DMS53 (cell line): ENCODE measurements at regions not wholly inside any gene's neighbourhood (a gene's known extent, or its start where the extent isn't known, plus 50 kb on each side); places are given as distances from the start of the nearest gene placed in this dataset.

Experiments used
- DNase-seq: peaks from one replicate; lab custom pipeline; 2025; lab: John Stamatoyannopoulos, UW

DNA sequence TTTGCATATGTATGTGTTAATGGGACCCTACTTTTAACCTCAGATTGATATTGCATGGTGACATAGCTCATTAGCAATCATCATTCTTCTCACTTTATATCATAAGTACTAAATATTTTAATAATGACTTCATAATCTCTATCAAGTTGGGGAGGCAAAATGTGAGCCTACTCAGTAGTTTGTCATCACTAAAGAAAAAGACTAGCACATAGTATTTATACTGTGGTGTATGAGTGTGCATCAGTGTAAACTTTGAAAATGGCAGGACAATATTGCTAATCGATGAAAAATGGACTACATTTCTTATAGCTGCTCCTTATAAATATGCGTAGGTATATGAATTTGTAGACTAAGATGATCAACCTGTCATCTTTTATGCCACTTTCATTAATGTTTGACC, 624.5 kb upstream of the ROBO2 start:
- no peak for DNase-seq

DNA sequence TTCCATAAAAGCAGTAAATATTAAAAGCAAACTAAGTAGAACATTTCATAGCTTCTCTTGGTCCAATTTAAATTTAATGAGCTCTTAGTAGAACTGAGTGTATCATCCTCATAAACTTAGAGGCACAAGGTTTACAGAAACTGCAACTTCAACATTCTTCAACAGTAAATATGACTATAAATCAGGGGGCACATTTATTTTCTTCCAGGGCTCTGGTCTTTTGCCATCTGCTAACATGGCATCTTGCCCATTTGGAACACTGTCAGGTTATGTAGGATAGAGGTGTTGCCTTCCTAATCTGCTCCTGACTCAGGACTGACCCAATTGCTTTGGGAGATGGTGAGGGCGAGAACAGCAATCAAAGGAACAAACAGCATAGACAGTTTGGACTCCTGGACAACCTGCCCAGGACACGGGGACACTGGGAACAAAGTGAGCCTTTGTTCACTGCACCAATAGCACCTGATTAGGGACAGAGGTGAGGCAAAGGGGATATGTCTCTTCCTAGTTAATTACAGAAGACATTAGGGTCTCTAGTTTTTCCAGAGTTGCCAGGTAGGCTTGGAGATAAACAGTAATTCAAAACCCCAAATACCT, 610.2 kb upstream of the ROBO2 start:
- DNase-seq, result no peak

DNA sequence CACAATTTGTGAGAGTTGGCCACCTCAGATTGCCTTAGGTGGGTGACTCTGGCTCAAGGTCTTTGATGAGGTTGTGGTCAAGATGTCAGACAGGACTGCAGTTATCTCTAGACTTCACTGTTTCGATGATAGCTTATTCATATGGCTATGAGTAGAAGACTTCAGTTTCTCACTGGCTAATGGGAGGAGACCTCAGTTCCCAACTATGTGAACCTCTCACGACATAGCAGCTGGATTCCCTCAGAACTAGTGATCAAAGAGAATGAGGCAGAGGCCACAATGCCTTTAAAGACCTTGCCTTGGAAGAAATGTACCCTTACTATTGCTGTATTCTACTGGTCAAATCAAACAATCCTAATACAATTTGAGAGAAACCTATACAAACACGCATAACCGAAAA, 607.5 kb upstream of the ROBO2 start:
- DNase-seq, result no peak

DNA sequence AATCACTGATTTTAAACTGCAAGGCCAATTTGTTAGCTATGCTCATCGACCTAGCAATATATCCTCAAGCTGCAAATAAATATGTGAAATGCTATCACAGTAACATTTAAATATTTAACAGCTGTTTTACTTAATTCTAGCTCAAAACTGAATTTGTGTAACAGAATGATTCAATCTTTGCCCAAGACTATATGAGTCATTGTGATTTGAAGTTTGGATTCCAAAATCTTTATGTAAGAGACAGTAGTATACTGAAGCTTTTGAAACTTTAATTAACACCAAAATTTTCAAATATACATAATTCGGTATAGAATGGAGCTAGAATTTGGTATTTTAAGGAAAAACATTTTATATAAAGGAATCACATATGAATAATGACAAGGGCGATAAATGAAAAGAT, 603.0 kb upstream of the ROBO2 start:
- DNase-seq, result no peak

DNA sequence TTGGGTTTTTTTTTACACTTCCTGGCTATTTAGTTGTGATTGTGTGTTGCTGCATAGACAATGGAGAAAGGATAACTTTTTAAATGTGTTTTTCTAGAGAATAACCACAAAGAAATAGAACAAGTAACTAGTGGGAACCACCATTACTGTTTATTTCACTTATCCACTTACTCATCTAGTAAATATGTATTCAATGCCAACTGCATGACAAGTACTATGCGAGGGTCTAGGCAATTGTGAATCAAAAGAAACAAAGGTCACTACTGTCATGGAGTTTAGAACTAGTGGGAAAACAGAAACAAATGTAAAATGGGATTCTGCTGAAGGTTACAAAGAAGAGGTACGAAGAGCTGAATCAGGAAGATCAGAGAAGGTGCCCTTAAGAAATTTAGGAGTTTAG, 600.9 kb upstream of the ROBO2 start:
- DNase-seq, result peak; percentile 0

DNA sequence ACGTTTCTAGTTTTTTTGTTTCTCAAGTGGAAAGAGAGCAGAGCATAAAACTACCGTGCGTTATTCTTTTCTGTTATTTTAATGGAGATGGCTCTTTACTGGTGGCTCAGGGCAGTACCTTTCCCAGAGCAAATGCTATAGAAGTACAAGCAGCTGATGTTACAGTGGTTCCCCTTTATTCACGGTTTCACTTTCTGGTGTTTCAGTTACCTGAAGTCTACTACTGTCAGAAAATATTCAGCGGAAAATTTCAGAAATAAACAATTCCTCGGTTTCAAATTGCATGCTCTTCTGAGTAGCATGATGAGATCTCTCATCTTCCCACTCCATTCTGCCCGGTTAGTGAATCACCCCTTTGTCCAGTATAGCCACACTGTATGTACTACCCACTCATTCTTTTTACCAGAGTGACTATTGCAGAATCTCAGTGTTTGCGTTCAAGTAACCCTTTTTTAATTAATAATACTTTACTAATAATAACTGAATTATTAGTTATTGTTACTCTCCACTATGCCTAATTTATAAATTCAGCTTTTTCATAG, 597.5 kb upstream of the ROBO2 start:
- no peak for DNase-seq

DNA sequence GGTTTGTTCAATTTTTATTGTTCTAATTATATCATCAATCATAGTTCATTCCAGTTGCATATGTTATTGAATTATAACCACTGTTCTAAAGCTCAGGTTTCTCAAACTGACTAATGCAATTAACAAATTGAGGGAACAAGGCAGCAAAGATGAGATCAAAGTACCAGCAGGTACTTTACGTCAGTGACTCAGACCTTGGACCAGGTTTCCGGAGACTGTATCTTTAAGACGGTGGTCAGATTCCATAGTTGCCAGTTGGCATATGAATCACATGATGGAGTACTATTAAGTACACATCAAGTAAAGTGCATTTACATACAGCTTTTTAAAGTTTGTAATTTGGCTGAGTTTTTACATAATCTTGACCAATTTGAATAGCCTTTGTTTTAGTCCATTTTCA, 583.6 kb upstream of the ROBO2 start:
- DNase-seq, result no peak

DNA sequence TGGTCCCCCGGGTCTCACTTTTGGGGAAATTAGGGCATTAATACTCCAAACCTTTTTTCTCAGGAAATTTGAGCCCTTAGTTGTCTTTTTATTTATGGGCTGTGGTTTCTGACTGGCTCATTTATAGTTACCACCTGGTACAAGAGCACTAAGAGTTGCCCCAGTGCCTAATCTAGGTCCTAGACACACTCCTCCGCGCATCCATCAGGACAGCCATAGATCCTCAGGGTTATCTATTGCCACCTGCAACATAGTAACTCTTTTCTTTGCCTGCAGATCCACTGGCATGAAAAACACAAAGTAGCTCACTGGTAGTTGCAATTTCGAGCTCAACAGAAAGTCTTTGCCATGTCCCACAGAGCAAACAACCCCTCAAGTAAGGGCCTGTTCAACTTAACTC, 576.4 kb upstream of the ROBO2 start:
- no peak for DNase-seq

DNA sequence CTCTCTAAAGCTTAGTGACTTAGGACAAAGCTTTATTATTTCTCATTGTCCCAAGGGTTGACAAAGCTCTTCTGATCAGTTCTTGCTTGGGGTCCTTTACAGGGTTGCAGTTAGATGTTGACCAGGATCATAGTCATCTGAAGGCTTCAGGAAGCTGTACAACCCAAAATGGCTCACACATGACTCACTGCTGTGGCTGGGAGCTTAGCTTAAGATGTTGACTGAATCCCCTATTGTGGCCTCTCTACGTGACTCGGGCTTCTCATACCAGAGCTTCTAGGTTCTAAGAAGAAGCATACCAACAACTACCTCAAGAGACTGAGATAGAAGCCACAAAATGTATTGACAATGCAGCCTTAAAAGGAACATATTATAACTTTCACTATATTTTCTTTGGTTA, 569.6 kb upstream of the ROBO2 start:
- peak; percentile 18 for DNase-seq

DNA sequence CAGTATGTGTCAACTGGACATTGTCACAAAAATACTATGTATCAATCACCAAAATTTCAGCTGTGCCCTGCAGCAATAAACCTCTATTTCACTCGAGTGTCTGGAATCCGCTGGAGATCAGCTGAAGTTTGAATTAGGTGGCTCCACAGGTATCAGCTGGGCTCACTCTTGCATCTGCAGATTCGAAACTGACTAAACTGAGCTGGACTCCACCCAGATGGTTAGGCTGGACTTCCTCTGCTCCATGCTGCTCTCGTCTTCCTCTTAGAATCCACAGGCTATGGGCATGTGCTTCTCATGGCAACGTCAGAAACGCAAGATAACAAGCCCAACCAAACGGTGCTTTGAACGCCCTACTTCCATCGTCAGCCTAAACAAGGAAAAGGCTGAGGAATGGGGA, 565.3 kb upstream of the ROBO2 start:
- DNase-seq, result no peak

DNA sequence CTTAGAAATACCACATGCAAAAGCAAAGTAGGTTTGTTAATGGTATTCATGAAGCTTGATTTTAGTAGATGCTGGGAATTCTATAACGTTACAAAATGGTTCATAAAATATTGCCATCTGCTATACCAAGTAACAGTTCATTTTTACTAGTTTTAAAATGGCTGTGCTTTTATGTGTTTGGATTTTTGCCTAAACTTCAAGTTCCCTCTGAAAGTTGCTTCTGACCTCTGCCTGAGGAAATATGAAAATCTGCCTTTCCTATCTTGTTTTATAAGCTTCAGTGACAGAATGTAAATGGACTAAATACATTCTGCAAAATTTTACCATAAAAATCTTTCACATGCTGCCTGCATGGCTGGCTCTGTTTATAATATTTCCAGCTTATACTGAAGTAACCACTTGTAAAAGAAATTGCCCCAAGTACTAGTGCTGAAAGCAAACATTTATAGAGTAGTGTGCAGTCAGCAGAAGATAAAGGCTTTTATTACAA, 560.7 kb upstream of the ROBO2 start:
- DNase-seq, result no peak

DNA sequence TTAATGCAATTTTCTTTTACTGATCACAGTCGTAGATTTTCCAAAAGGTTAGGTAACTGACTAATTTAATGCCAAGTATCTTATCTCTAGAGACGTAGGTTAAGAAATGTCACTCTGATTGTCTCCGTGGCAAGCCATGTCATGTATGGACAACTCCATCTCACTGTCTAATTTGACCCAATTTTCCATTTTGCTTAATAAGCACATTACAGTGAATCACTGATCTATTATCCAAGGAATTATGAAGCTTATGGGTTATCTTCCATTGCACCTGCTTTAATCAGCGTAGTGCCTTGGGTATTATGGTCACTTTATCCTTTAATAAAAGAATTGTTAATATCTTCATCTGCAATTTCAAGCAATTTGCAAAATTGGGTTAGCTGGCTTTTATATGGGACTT, 557.4 kb upstream of the ROBO2 start:
- no peak for DNase-seq

DNA sequence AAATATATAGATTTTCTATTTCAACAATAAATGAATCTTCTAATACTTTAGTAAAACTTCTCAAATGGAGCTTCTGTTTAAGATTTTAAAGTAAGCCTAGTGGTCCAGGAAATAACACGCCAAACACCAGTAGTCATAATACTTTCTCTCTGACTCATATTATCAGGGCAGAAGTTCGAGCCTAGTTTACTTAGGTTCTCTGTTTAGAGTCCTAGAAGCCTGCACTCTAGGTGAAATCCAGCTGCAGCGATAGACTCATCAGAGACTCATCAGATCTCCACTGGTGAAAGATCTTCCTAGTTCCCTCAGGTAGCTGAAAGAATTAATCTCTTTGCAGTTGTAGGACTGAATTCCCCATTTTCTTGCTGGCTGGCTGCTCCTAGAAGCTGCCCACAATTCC, 552.5 kb upstream of the ROBO2 start:
- no peak for DNase-seq

DNA sequence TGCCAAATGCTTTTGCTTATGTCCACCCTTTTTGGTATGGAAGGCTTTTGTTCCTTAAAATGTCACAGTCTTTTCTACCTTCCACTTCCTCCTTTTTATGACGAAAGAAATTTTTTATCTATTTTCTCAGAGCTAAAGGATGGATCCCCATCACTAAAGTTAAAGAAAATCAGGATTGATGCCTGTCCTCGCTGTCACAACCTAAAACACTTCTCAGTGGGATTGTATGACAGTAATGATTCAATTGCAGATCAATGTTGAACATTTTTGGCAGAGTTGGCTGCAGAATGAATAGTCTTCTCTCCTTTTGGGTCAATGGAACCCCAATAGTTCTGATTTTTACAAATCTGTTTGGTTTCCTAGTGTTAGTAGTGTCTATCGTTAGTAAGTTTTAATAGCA, 549.8 kb upstream of the ROBO2 start:
- no peak for DNase-seq

DNA sequence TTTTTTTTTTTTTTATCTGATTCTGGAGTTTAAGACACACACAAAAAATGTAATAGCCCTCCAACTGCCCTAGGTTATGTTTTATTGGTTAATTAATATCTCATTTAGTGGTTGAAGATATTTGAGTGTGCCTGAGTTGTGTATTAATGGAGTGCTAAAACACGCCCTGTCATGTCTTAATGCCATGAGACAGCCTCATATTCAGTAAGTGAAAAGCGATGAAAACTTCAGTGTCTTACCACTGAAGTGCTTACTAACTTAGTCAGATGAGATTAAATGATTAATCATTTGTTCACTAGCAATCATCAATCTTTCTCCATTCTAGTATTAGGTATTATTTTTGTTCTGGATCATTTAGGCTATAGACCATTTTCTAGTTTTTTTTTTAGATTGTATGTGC, 544.7 kb upstream of the ROBO2 start:
- no peak for DNase-seq

DNA sequence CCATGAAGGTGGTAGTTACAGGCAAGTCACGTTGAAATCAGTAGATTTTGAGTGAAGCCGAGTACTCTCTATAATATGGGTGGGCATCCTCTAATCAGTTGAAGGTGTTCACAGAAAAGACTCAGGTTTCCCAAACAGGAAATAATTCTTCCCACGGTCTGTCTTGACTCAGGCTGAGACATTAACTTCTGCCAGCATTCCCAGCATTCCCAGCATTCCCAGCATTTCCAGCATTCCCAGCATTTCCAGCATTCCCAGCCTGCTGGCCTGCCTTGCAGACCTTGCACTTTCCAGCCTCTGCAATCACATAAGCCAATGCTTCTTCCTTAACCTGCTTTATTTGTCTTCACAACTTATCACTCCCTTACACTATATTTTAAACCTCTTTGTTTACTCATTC, 542.3 kb upstream of the ROBO2 start:
- no peak for DNase-seq

DNA sequence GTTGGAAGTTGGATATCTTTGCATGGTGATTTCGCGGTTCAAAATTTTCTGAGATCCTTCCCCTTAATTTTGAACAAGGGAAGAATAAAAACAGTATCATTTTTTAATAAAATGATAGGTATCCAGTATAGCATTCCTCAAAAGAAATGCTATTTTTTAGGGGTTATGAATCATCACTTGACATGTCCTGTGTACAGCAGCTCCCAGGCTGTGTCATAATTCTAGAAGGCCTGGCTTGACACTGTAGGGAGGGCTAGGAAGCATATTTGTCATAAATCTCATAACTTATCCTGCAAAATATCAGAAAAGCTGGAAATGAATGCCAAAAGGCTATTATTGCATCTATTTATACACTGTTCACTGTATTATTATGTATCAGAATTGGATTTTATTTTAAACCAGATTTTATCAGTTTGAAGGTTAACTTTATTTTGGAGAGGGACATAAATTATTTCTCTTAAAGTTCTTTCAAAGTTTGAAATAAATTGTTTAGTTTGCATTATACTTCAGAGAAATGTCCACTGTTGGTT, 539.1 kb upstream of the ROBO2 start:
- DNase-seq, result no peak

DNA sequence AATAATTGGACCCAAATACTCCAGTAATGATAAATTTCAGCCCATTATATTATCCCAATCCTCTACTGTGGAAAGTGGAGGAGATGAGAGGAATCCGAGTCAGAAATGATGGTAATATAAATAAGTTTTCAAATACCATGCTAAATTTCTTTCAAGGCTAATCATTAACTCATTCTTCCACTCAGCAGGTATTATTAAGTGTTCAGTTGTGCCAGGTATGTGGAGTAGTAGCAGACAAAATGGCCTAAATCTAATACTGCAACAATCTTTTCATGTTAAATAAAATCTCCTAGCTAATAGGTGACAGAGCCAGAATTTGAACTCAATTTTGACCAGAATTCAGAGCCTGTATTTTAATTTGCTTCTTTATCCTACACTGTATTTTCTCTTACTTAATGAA, 538.6 kb upstream of the ROBO2 start:
- peak; percentile 0 for DNase-seq

DNA sequence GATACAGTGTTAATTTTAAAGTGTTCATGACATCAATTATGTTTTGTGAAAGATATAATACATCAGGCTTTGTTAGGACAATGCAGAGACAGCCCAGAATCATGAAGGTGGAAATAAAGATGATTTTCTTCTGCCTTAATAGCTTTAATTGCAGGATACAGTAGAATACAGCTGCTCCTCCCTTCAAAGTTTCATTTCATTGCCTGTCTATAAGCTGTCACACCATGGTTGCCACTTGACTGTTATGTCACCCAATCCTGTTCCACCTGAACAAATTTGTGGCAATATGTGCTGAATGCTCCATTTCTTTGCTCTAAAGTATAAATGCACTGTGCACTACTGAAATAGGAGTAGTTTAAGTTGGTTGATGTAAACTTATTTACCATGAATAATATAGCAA, 537.8 kb upstream of the ROBO2 start:
- no peak for DNase-seq

DNA sequence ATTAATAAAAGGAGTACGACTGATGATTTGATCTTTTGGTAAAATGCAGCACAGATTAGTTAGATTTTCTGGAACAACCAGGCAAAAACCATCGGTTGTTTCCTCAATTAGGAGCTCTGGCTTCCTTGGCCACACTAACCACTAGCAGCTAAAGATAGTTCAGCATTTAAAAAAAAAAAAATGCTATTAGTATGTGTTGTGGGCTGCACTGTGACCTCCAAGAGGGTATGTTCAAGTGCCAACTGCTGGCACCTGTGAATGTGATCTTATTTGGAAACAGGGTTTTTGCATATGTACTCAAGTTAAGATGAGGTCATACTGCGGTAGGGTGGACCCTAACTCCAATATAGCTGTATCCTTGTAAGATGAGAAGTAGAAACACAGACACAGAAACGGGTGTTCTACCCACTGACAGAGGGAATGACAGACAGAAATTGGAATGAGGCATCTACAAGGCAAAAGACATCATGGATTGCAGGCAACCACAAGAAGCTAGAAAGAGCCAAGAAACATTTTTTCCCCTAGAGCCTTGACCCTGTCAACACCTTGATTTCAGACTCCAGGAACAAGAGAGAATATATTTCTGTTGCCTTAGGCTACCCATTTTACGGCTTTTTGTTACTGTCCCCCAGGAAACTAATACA, 534.6 kb upstream of the ROBO2 start:
- DNase-seq, result no peak

DNA sequence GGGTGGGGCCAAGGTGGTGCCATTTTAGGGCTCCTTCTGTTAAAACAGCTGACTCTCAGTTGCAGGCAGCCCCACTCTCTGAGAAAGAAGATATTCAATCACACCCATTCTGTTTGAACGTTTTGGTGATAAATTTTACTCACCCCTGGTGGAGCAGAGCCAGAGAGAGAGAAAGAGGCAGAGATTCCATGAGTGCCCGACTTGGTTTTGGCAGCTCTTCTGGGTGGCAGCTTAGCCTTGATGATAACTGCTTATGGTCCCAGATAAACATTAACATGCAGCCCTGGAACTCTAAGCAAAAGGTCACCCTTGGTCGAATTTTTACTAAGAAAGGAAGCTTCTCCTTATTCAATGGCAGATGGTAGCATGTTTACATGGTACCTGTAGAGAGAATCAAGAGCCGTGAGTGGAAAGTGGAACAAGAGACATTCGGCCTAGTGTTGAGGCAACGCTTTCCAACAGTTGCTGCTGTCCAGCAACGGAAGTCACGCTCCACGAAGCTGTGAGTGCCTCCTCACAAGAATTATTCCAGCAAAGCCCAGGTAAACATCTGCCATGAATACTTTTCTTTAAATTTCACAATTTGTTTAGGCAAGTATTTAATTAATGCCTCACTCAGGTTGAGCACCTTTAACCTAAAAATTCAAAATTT, 530.6 kb upstream of the ROBO2 start:
- peak; percentile 23 for DNase-seq

DNA sequence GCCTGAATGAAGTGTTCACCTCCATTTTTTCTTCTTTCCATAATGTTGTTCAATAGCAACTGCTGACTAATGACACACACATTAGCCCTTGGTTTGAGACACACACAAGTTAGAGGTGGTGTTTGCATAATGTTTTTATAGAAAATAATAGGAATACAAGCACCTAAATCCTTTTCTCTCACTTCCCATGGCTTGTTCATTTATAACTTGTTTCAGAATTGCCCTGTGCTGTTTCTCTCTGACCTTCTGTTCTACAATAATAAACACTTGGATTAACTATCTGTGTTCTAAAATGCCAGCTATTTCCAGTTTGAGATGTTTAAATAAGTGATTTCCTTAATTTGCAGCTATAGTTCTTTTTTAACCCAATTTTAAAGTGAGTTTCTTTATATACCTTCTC, 525.1 kb upstream of the ROBO2 start:
- DNase-seq, result no peak

DNA sequence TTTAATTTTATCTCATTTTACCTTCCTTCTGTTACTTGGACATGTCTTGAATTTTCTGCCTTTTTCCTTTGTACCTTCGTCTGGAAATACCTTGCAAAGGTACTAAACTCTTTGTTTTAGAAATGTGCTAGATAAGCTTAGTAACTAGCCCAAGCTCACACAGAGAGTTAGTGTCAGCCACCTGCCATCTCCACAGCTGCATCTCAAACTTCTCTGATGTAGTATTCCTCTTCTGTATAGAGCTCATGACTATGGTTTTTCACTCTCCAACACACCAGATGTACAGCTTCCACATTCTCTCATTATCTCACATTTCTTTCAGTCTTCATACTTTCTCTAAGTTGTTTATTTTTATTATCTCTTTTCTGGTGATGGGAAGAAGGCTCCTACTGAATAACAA, 516.6 kb upstream of the ROBO2 start:
- no peak for DNase-seq
